GM12891 (cell line): ENCODE measurements at regions not wholly inside any gene's neighbourhood (a gene's known extent, or its start where the extent isn't known, plus 50 kb on each side); places are given as distances from the start of the nearest gene placed in this dataset.

Experiments
- PAX5 ChIP-seq: IDR thresholded peaks from 2 replicates; pipeline ENCODE4 v1.6.1; 2011; ENCODE audit warnings: low read length, moderate library complexity, mild to moderate bottlenecking; ENCODE audit not compliant: insufficient read depth, severe bottlenecking
- POLR2A ChIP-seq: IDR thresholded peaks from 2 replicates; pipeline ENCODE4 v1.6.1; 2011; ENCODE audit warnings: low read depth, low read length, control low read depth
- POLR2AphosphoS5 ChIP-seq: IDR thresholded peaks from 2 replicates; pipeline ENCODE4 v1.6.1; 2011; ENCODE audit warnings: low read depth, low read length, control low read depth
- TAF1 ChIP-seq: IDR thresholded peaks from 2 replicates; pipeline ENCODE4 v1.6.1; 2011; ENCODE audit warnings: low read depth, low read length, control low read depth

DNA sequence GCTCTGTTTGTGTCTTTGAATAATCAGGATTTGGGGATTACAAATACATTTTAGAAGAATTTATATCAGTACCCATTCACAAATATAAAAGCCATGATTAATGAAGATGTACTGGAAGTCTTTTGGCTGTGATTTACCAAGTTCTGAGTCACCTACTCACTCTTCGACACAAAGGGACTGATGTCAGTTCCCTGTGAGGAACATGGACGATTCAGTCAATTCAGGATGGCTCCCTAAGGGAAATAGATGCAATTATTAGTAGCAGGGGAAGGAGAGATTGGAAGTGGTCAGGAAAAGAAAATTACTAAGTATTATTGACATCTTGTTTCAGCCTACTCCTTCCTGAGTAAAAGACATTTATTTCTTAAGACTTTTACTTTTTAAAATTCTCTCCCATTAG, 550.7 kb upstream of the SLIT2 start:
- no peak for TF ChIP-seq POLR2A
- no peak for TF ChIP-seq TAF1
- no peak for TF ChIP-seq PAX5
- TF ChIP-seq POLR2AphosphoS5, result no peak
